ENCODE measurements at regions not wholly inside any gene's neighbourhood (a gene's known extent, or its start where the extent isn't known, plus 50 kb on each side); places are given as distances from the start of the nearest gene placed in this dataset.

GRCh38 chr2:204012072-204012653 is 75.6 kb downstream of the ICOS start:
- DNase-seq (ENCODE audit: low read depth in 4 of 4, low spot score in 2 of 4): peak in 1 of 4 donors; percentile 29

DNA sequence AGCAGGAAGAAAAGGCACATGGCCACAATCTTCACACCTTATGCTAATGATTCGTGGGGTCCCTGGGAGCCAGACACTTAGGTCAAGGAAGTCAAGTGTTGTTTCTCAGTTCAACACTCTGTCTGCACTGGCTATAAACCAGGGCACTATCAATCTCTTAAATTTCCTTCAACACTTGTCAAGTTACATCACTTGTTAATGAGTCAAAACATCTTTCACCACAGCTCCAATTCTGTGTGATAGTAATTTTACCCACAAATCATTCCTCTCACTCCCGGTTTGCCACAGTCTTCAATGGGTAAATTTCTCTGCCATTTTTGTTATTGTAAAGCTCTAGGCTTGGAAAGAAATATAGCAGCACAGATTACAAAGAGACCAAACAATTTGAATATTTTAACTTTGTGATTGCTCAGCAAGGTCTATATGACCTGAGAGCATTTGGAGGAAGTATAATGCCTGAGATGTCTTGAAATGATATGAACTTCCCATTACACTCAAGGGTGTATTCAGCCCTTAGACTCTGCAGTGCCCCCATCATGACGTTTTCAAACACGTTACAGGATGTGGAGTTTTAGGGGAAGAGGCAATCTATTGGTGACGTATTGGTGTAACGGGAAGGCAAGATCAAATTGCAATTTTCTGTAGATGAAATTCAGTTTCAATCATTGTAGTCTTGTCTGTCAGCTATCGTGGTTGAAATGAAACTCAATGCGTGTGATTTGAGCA is 78.7 kb downstream of the ICOS start:
- no peak for DNase-seq (ENCODE audit: low read depth in 4 of 4, low spot score in 2 of 4)

GRCh38 chr2:204018717-204019116 is 82.2 kb downstream of the ICOS start:
- DNase-seq (ENCODE audit: low read depth in 4 of 4, low spot score in 2 of 4): no peak

- no peak for DNase-seq (ENCODE audit: low read depth in 4 of 4, low spot score in 2 of 4)
These were observed 83.3 kb downstream of the ICOS start for GRCh38 chr2:204019572-204020501.

- DNase-seq (ENCODE audit: low read depth in 4 of 4, low spot score in 2 of 4): no peak
These were observed 84.9 kb downstream of the ICOS start for GRCh38 chr2:204021290-204022081.

- DNase-seq (ENCODE audit: low read depth in 4 of 4, low spot score in 2 of 4): no peak
These were observed 86.0 kb downstream of the ICOS start for GRCh38 chr2:204022550-204022949.

DNA sequence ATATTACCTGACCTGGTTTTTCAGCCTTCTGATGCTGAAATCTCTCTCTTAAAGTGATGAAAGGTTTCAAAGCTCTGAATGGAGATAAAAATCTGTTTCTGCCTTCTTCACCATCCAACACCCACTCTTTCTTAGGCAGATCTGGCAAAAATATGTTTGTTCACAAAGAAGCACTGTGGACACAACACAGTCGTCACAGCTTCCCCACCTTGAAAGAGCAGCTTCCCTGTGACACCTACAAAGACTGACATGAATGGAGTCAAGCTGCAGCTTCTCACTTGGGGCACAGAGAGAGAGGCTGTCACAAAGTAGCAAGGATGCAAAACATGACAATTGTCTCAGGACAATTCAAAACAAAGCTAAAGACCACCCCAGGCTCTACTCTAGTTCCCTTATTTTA is 86.5 kb downstream of the ICOS start:
- DNase-seq (ENCODE audit: low read depth in 4 of 4, low spot score in 2 of 4): no peak

DNA sequence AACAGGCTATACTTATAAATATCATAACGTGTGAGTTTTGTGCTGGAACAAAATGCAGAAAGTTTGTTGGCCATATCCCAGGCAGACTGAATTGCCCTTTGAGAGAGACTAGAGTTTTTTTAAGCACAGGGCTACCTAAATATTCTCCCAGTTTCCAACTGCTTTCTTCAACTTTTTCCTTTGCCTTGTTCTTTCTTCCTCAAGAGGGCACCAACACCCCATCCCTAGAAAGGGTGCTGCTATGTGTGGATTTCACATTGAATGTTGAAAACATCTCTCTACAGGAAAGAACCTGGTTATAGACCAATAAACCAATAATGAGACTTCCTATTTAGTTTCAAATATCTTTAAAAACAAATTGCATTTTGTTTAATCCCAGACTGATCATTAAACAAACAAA is 87.9 kb downstream of the ICOS start:
- peak in 1 of 4 donors; percentile 40 for DNase-seq (ENCODE audit: low read depth in 4 of 4, low spot score in 2 of 4)

DNA sequence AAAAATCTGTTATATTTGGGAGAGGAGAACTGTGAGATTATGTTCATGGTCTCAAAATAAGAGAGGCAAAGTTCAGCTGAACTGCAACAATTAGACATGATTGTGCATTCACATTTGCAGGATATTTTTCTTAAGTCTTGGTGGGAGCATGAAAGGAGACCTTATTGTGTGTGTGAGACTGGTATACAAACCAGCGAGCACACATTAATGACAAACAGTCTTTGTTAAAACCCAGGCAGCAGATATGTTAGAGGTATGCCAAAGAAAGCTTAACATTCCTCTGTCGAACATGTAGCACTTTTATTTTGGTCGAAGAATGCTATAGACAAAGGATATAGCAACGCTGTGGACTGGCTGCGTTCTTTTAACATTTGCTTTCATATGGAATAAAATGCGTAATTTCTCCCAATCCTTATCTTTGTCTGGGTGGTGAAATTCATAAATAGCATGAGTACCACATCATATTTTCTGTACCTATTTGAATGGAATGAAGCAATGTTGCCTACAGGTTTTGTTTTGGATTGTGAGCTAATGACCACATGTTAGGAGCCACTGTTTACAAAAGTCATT is 88.4 kb downstream of the ICOS start:
- DNase-seq (ENCODE audit: low read depth in 4 of 4, low spot score in 2 of 4): no peak

- no peak for DNase-seq (ENCODE audit: low read depth in 4 of 4, low spot score in 2 of 4)
These were observed 89.7 kb downstream of the ICOS start for GRCh38 chr2:204026294-204026693.

- DNase-seq (ENCODE audit: low read depth in 4 of 4, low spot score in 2 of 4): no peak
These were observed 90.5 kb downstream of the ICOS start for GRCh38 chr2:204027091-204027490.

GRCh38 chr2:204030322-204030721 is 93.8 kb downstream of the ICOS start:
- DNase-seq (ENCODE audit: low read depth in 4 of 4, low spot score in 2 of 4): no peak

- no peak for DNase-seq (ENCODE audit: low read depth in 4 of 4, low spot score in 2 of 4)
These were observed 94.5 kb downstream of the ICOS start for GRCh38 chr2:204031056-204031455.

- DNase-seq (ENCODE audit: low read depth in 4 of 4, low spot score in 2 of 4): no peak
These were observed 95.7 kb downstream of the ICOS start for GRCh38 chr2:204032301-204032700.

DNA sequence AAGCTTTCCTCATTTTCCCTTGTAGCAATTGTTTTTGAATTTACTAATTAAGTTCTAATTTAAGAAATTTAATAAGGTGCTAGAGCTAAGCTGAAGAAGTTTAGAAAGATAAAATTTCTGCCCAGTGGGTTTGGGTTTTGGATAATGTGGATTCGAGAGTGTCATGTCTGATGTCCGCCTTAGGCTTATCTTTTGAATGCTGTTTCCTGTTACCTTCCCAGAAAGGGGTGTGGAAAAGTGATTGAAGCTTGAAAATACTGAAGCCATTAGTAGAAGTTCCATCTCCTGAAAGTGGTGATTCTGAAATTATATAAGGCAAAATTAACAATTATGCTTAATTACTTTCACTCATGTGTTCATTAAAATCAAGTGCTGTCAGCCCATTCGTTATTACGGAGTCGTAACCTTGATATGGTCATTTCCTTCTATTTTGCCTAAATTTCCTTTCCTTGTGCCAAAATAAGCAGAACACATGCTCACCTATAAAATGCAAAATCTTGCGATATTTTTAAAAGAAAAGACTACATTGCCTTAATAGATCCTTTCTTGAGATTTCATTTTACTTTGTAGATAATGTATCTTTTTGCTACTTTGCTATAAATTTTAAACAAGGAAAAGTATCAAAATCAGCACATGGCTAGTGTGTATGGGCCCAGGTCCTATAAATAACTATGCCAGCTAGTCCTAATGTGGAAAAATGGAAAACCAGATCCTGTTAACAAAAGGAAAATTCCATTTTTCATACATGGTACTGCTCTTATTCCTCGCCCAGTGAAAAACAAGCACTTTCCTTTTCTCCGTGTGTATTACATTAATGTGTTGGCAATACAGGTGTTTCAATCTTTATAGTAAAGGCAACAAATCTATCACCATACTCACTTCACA is 97.3 kb downstream of the ICOS start:
- DNase-seq (ENCODE audit: low read depth in 4 of 4, low spot score in 2 of 4): no peak

DNA sequence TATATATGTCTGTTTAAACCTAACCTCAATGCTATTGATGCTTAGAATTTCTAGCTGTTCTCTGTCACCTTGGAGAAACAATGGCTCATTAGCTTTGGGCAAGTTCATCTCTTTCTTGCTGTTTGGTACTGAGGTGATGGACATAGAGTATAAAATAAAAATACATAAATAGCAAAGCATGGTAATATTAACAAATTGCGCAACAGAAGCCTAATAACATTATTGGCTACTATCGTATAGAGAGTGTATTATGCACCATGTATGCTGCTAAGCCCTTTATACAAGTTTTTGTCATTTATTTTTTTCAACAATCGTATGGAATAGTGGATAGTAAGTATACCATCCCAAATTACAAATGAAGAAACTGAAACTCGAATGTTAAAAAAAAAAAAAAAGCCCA is 100.1 kb downstream of the ICOS start:
- DNase-seq (ENCODE audit: low read depth in 4 of 4, low spot score in 2 of 4): no peak

GRCh38 chr2:204037286-204037685 is 100.7 kb downstream of the ICOS start:
- no peak for DNase-seq (ENCODE audit: low read depth in 4 of 4, low spot score in 2 of 4)

DNA sequence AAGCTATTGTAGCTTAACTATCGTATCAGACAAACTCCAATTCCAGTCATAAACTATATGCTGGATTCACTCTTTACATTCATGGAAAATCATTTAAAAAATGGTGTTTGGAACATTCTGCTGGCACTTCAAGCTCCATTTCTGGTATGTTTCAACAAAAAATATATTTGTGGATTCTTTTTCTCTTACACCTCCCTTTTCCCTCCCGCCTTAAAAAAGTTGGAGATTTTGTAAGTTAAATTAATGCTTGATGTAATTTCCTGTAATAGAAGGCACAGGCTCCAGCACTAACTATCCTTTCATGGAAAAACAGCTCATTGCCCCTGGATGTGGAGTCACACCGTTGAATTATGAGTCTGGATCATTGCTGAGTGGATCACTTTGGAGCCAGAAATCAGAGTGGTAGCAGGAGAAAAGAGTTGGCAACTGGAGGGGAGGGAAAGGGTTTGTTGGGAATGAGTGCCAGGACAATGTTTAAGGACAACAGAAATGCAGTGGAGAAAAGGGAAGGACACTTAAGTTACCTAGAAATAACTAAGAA is 102.8 kb downstream of the ICOS start:
- no peak for DNase-seq (ENCODE audit: low read depth in 4 of 4, low spot score in 2 of 4)

GRCh38 chr2:204040016-204040415 is 103.5 kb downstream of the ICOS start:
- DNase-seq (ENCODE audit: low read depth in 4 of 4, low spot score in 2 of 4): no peak

Data from left renal cortex interstitium (tissue), 4 donors.